Esophagus squamous epithelium (tissue), 4 donors: ENCODE measurements at regions not wholly inside any gene's neighbourhood (a gene's known extent, or its start where the extent isn't known, plus 50 kb on each side); places are given as distances from the start of the nearest gene placed in this dataset.
"Not testable (repeated sequence)": the region's sequence is repeated elsewhere in the genome, so short reads cannot be mapped to it uniquely, and the experiment has no call there.

Source experiments
- CTCF ChIP-seq, 6 experiments: fragments of 450-650 bp in 4 of 6; fragments of 200-600 bp in 2 of 6; sonication (generic) in 2 of 6; IDR thresholded peaks; one replicate each; pipeline ENCODE4 v1.5.1; 2016 to 2019; ENCODE audit warnings: antibody characterized with exemption in 6 of 6, mild to moderate bottlenecking in 4 of 6, moderate library complexity in 4 of 6
- POLR2A ChIP-seq, 4 donors: fragments of 450-650 bp; IDR thresholded peaks; one replicate each; pipeline ENCODE4 v1.6.1; 2017; ENCODE audit warnings: antibody characterized with exemption in 4 of 4, mild to moderate bottlenecking in 4 of 4, moderate library complexity in 3 of 4

DNA sequence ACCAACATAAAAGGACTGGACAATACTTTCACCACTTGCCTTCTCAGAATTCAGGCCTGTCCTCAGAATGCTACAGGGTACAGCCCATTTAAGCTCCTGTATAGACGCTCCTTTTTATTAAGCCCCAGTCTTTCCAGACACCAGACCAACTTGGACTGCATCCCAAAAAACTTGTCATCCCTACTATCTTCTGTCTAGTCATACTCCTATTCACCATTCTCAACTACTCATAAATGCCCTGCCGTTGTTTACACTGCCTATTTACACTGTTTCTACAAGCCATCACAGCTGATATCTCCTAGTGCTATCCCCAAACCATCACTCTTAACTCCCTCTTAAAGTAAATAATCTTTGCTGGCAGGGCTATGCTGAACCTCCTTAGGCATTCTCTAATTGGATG, 123.2 kb upstream of the RMP24 start:
- not testable (repeated sequence) for TF ChIP-seq POLR2A, CTCF (IDR thresholded peaks at IDR 0.05)
